AG04449 (cell line): ENCODE measurements at regions not wholly inside any gene's neighbourhood (a gene's known extent, or its start where the extent isn't known, plus 50 kb on each side); places are given as distances from the start of the nearest gene placed in this dataset.

Source experiments
- CTCF ChIA-PET: fragments of 350-600 bp; formaldehyde crosslinking; extraction: SDS; loops from one replicate; lab custom pipeline; 2021; ENCODE audit warnings: antibody characterized with exemption; lab: Yijun Ruan, JAX
- POLR2A ChIA-PET: fragments of 400-600, 350-600 bp; formaldehyde crosslinking; extraction: SDS; loops from one replicate; lab custom pipeline; 2020; ENCODE audit warnings: antibody characterized with exemption, inconsistent platforms; lab: Yijun Ruan, JAX
- DNase-seq: peaks from one replicate; pipeline ENCODE4 v3.0.0-alpha.2; 2010; ENCODE audit warnings: low read depth, low spot score
- H3K4me3 ChIP-seq: 2 replicates; pipeline ENCODE4 v1.5.1; 2011; ENCODE audit warnings: low read depth, mild to moderate bottlenecking, control low read depth, low read length
- TF ChIP-seq, protein P1 (sequence below): IDR thresholded peaks from one replicate; pipeline ENCODE4 v1.5.1; 2011; ENCODE audit warnings: mild to moderate bottlenecking, moderate library complexity, low read length, control low read depth, inconsistent platforms; ENCODE audit not compliant: insufficient read depth; ENCODE audit errors: missing control alignments

DNA sequence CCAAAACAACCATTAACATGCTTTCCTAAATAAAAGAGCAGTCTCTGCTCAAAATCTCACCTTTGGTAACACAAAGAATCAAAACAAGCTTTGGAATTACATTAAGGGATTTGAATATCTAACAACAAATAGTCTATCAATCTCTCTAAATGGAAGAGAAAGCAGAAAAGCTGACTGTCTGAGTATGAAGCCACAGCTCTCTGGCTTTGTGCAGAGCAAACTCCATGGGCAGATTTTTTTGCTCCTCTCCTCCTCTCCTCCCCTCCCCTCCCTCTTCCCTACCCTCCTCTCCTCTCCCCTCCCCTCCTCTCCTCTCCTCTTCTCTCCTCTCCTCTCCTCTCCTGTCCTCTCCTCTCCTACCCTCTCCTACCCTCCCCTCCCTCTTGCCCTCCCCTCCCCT is 329.5 kb upstream of the ETAA1 start:
- TF ChIP-seq, protein P1, sequence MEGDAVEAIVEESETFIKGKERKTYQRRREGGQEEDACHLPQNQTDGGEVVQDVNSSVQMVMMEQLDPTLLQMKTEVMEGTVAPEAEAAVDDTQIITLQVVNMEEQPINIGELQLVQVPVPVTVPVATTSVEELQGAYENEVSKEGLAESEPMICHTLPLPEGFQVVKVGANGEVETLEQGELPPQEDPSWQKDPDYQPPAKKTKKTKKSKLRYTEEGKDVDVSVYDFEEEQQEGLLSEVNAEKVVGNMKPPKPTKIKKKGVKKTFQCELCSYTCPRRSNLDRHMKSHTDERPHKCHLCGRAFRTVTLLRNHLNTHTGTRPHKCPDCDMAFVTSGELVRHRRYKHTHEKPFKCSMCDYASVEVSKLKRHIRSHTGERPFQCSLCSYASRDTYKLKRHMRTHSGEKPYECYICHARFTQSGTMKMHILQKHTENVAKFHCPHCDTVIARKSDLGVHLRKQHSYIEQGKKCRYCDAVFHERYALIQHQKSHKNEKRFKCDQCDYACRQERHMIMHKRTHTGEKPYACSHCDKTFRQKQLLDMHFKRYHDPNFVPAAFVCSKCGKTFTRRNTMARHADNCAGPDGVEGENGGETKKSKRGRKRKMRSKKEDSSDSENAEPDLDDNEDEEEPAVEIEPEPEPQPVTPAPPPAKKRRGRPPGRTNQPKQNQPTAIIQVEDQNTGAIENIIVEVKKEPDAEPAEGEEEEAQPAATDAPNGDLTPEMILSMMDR = no peak
- no peak overlapping the region for H3K4me3 ChIP-seq
- DNase-seq = no peak
- ChIA-PET POLR2A (no interaction called here), CTCF (no interaction called here)

DNA sequence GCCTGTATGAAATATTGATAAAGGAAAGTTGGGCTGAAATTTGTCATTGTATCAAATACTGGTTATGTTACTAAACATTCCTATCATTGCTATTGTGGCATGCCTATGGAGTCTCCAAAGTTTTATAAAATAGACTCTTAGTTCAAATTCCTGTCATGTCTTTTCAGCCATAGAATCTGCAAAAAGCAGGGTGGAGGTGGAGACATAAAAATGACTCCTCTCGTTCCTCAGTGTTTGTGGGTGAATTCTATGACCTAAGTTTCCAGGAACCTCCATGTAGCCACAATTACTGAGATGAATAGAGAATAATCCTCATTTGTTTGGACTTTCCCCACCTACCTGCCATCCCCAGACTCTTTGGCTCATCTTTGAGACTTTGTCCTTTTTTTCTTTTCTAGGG is 326.3 kb upstream of the ETAA1 start:
- TF ChIP-seq, protein P1 = no peak
- ChIA-PET CTCF (no interaction called here), POLR2A (no interaction called here)
- DNase-seq = peak; percentile 33
- no peak overlapping the region for H3K4me3 ChIP-seq

DNA sequence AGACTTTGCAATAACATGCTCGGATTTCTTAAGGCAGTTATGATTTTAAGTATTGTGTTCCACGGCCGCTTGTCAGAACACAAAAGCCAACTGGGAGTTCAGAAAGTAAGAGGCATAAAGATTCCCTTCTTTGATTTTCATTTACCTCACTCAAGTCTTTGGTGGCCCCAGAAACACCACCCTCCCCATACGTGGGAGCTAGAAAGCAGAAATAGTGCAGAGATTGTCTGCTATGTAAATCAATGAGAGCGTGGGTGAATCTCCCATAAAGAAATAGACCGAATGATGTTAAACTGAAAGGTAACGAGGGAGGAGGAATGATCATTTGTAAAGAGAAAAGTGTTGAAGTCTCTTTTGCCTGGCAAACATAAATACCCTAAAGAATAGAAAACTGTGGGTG is 322.1 kb upstream of the ETAA1 start:
- ChIA-PET POLR2A (no interaction called here), CTCF (no interaction called here)
- no peak overlapping the region for H3K4me3 ChIP-seq
- TF ChIP-seq, protein P1 = no peak
- DNase-seq = no peak

DNA sequence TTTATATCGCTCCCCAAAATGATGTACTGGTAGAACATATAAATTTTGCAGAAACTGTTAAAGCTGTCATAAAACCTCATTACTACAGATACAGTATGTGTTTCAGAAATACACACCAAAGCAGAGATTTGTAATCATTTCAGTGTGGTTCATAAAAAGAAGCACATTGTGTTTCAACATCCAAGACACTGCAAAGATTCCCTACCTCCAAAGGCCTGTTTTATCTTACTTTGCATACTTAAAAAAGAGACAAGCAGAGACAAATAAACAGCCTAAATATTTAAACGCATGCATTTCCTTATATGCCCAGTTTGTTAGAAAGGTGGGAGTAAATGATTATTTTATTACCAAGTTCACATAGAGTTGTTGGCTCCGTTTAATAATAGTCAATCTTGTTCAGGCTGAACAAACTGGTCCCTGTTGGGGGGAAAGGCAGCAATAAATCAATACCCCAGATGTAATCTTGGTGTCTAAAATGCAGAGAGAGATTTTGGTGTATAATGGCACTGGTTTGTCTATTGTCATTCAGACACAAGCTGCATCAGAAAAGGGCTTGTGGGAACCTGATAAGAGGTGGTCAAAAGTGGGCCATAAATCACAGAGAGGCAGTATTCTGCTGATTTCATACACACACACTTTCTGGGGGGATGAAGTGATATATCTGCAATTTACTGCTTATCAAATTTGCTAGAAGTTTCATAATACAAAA is 321.4 kb upstream of the ETAA1 start:
- TF ChIP-seq, protein P1 = no peak
- no peak overlapping the region for H3K4me3 ChIP-seq
- ChIA-PET CTCF (no interaction called here), POLR2A (no interaction called here)
- DNase-seq = no peak

DNA sequence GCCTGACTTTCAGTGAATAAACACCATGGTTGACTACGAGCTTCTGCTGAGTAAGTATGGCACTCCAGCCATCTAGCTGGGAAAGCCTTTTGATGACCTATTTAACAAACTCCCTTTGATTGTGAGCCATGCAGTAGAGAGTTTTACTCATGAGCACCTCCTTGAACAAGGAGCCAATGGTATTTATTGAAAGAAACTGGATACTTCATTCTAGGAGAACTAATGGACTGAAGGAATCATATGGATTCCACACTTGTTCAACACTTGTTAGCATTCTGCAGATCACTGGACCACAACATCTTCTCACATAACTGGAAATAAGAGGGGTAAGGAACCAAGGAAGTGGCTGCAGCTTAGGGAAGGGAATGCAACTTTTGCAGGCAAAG is 320.9 kb upstream of the ETAA1 start:
- CTCF ChIA-PET = interaction anchor here (0.6 kb wide), 1 partner anchor 496 kb away, joined by 3 read pairs; no protein-coding TSS in a partner anchor

DNA sequence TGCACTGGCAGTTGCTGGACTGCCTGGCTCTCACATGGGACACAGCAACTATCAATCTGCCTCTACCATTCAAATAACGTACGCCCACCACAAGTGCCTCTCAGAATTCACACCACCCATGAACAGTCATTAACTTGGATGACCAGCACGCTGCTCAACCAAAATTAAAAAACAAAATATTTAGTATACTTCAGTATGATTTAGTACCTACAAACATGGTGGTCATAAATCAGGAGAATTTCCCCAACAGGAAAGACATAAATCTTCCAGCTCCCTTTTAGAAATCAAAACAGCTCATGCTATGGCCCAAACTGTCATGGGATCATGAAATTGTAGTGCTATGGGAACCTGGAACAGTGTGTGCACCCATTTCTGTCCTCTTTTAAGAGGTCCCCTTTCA is 317.4 kb upstream of the ETAA1 start:
- CTCF ChIA-PET = no interaction called here
- POLR2A ChIA-PET = no interaction called here

More for the DNA sequence above, 320.9 kb upstream of the ETAA1 start:
- POLR2A ChIA-PET = no interaction called here
- no peak overlapping the region for H3K4me3 ChIP-seq
- DNase-seq = no peak
- TF ChIP-seq, protein P1 = no peak

More for the DNA sequence above, 317.4 kb upstream of the ETAA1 start:
- DNase-seq = no peak
- H3K4me3 ChIP-seq = no peak overlapping the region
- TF ChIP-seq, protein P1 = no peak
